Central memory CD8-positive, alpha-beta T cell (primary cell): ENCODE measurements at regions not wholly inside any gene's neighbourhood (a gene's known extent, or its start where the extent isn't known, plus 50 kb on each side); places are given as distances from the start of the nearest gene placed in this dataset.
A peak's percentile ranks its signal among the peaks of the same experiment; 100 is the strongest.

ENCODE experiments used
- ATAC-seq: fragments of 150-1000 bp; cut with Tn5 transposase; replicated peaks from 2 replicates; pipeline ENCODE4 v1.10.0; 2022; ENCODE audit warnings: mild to moderate bottlenecking, moderate FRiP score, moderate number of reproducible peaks; ENCODE audit not compliant: poor library complexity, severe bottlenecking; ENCODE audit errors: extremely low read depth
- DNase-seq, 2 donors: peaks; one replicate each; pipeline ENCODE4 v3.0.0; 2021; ENCODE audit warnings: low spot score in 2 of 2
- H3K27ac Mint-ChIP-seq: one replicate; pipeline ENCODE4 v1.8.0; 2022; ENCODE audit warnings: low read depth, mild to moderate bottlenecking, moderate library complexity, mixed read lengths
- H3K27me3 Mint-ChIP-seq: one replicate; pipeline ENCODE4 v1.8.0; 2022; ENCODE audit warnings: mixed read lengths
- H3K36me3 Mint-ChIP-seq: one replicate; pipeline ENCODE4 v1.8.0; 2022; ENCODE audit warnings: mild to moderate bottlenecking, moderate library complexity, mixed read lengths; ENCODE audit not compliant: insufficient read depth
- H3K4me1 Mint-ChIP-seq: one replicate; pipeline ENCODE4 v1.8.0; 2022; ENCODE audit warnings: mixed read lengths
- H3K4me3 Mint-ChIP-seq: one replicate; pipeline ENCODE4 v1.8.0; 2022; ENCODE audit warnings: mild to moderate bottlenecking, moderate library complexity, mixed read lengths
- H3K9me3 Mint-ChIP-seq: one replicate; pipeline ENCODE4 v1.8.0; 2022; ENCODE audit warnings: mixed read lengths

DNA sequence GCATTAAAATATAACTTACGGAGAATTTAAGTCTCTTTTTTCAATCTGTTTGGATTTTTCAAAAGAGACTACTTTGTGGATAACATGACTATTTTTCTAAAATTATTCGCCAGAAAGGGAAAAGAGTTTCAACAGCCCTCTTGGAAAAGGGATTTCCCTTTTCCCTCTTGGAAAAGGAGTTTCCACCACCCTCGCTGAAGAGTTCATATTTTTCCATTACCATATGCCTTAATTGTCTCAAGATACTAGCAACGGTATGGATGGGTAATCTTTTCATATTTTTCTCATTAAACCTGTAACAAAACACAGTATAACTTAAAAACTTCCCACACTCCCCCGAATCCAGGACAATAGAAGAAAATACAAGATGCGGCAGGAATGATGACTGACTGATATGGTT lies 66.1 kb upstream of the SPATA12 start:
- ATAC-seq (no peak), DNase-seq (no peak)
- Mint-ChIP-seq H3K4me1 (peaks cover 6% of the 10 kb centered on the region), H3K9me3 (peaks cover 6% of the 10 kb centered on the region), H3K27ac (no peak overlapping the region), H3K4me3 (no peak overlapping the region), H3K36me3 (peaks cover 20% of the 10 kb centered on the region), H3K27me3 (peaks cover 20% of the 10 kb centered on the region)

DNA sequence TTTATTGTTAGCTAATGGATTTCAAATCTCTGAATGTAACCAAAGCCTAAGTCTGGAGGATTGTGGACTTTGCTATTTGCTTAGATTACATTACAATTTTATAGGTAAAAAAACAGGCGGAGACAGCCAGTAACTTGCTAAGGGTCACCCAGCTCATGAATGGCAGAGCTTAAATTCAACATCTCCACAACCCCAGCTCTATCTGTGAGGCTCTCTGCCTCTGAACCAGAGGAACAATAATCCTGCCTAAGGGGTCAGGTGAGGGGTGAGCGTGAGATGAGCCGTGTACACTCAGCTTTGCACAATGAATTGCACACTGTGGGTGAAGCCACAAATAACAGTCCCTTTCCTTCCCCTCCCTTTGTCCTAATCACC lies 69.8 kb upstream of the SPATA12 start:
- DNase-seq (no peak), ATAC-seq (no peak)
- Mint-ChIP-seq H3K4me3 (no peak overlapping the region), H3K36me3 (peaks cover 14% of the 10 kb centered on the region), H3K27ac (no peak overlapping the region), H3K4me1 (peaks cover 13% of the 10 kb centered on the region), H3K27me3 (peaks cover 19% of the 10 kb centered on the region), H3K9me3 (peaks cover 5% of the 10 kb centered on the region)

DNA sequence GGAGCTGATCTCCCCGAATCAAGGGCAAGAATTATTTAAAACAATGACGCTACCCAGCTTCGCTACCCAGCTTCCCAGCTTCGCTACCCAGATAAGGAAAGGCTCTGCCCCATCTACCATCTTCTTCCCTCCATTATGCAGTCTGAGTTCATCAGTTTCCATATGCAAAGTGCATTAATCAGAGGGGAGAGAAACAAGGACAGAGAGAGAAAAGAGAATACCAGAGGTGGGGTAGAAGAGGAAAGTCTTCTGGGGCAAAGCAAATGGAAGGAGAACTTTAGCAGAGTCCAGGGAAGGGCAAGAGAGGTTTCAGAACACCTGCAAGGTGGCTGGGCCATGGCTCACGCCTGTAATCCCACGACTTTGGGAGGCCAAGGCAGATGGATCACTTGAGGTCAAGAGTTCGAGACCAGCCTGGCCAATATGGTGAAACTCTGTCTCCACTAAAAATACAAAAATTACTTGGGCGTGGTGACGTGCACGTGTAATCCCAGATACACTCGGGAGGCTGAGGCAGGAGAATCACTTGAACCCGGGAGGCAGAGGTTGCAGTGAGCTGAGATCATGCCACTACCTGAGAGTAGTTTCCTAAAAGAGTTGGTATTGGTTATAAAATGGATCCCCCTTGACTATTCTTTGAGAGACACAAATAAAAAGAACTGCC lies 70.4 kb upstream of the SPATA12 start:
- Mint-ChIP-seq H3K4me1 (peaks cover 9% of the 10 kb centered on the region), H3K9me3 (peaks cover under 1% of the 10 kb centered on the region), H3K27me3 (peaks cover 13% of the 10 kb centered on the region), H3K27ac (no peak overlapping the region), H3K4me3 (no peak overlapping the region), H3K36me3 (peaks cover 9% of the 10 kb centered on the region)
- DNase-seq (no peak), ATAC-seq (no peak)

DNA sequence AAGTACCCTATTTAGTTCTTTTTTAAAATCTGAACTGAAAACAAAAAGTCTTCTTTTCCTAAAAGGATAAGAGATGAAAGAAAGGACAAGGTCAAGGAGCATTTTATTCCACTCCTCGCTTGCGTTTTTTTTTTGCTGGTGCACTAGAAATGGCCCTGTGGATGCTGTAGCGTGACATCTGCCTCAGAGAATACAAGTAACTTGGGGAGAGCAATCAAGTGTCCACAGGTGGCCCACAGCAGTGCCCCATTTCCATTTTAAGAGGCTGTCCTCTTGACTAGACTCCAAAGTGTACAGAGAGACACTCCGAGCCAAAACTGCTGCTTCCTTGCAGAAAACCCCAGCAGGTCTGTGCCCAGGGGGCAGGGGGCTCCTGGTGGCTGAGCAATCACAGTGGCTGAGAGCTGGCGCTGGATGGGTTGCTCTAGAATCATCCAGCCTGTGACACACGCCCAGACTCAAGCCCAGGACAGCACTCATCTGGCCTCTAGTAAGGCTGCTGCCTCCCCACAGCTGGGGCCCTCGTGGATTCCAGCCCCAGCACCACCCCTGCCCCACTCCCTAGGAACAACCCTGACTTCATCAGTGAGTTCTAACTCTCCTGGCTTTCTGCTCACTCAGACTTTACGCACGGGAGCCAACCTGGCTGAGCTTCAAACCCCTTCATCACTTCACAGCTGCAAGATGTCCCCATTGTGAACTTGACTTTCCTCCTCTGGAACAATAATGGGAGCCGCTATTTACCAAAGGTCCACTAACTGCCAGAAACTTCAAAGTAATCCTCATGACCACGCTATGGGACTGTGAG lies 71.1 kb upstream of the SPATA12 start:
- Mint-ChIP-seq H3K27ac (no peak overlapping the region), H3K4me1 (peaks cover 8% of the 10 kb centered on the region), H3K9me3 (no peaks in the 10 kb centered on the region), H3K4me3 (no peak overlapping the region), H3K36me3 (peaks cover 6% of the 10 kb centered on the region), H3K27me3 (peaks cover 11% of the 10 kb centered on the region)
- DNase-seq (no peak), ATAC-seq (no peak)

DNA sequence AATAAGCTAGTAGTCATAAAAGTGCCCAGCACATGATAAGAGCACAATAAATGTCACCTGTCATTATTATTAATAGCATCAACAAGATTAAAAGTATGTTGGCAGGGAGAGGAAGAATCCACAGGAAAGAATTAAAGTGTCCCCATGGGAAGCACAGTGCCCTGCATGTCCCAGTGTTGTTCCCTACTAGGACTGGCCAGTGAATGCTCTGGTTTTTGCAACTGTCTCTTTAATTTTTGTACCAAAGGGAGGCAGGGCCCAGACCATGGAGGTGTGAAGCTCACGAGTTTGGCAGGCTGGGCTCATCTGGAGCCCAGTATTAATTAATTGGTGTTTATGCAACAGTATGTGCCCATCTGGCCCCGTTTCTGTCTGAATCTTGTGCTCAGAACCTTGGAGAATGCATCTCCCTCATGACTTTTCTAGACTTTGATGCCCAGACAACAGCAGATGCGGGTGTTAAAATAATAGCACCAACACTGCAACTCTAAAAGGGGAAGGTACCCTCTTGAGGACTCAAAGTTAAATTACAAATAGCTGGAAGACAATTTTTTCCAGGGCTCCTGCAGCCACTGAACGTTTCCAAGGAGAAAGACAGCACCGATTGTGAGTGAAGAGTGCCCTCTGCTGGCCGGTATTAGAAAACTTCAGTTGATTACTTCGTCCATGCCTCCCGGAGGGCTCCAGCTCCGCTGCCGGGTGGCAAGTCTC lies 71.9 kb upstream of the SPATA12 start:
- no peak overlapping the region for H3K4me3 Mint-ChIP-seq
- H3K27ac Mint-ChIP-seq = no peak overlapping the region

DNA sequence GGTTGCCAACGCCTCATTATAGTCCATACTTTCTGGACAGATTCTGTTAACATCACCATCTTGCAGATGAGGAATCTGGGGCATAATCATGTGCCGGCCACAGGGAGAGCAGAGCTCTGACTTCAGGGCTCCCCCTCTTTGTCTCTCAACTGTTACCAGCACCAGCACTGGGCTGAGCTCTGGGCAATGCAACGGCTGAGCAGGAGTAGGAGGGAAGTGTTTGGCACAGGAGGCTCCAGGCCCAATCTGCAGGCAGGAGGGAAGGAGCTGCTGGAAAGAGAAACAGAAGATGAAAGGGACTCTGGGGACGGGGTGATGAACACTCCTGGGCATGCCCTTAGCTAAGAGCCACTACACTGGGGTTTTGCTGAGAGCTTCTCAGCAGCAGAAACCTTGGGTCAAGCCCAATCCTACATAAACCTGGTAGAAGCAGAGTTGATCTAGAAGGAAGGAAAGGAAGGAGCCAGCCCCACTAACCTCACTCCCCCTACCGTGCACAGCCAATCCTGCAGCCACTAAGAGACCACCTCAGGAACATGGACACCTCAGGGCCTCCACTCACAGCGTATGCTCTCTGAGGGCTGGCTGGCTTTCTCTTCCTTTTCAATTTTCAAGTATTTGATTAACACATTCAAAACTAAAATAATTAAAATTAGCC lies 73.1 kb upstream of the SPATA12 start:
- no peaks in the 10 kb centered on the region for H3K9me3 Mint-ChIP-seq

More for the DNA sequence above, 71.9 kb upstream of the SPATA12 start:
- Mint-ChIP-seq H3K4me1 (peaks cover 8% of the 10 kb centered on the region), H3K36me3 (peaks cover 3% of the 10 kb centered on the region), H3K27me3 (peaks cover 11% of the 10 kb centered on the region), H3K9me3 (no peaks in the 10 kb centered on the region)
- ATAC-seq (peak; percentile 32), DNase-seq (peak; percentile 41 to 67)

DNA sequence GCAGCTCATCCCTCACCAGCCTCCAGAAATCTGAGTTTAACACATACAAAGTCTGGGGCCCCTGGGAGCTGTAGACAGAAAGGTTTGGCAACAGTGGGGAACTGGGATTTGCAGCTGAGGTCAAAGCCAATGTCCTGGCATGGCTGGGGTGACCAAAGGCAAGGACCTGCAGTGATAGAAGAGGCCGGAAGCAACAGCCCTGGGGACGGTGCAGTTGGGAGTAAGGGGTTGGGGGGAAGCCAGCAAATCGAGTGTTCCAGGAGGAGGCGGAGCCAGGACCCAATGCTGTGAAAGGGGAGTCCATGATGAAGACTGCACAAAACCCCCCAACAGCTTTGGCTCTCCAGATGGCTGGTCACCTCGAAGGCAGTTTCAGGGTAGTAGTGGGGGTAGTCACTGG lies 74.1 kb upstream of the SPATA12 start:
- ATAC-seq = no peak

More for the DNA sequence above, 73.1 kb upstream of the SPATA12 start:
- H3K4me1 Mint-ChIP-seq = peaks cover 8% of the 10 kb centered on the region
- H3K27ac Mint-ChIP-seq = no peak overlapping the region
- H3K4me3 Mint-ChIP-seq = no peak overlapping the region
- DNase-seq (no peak), ATAC-seq (no peak)
- H3K36me3 Mint-ChIP-seq = peaks cover 3% of the 10 kb centered on the region
- peaks cover 11% of the 10 kb centered on the region for H3K27me3 Mint-ChIP-seq

DNA sequence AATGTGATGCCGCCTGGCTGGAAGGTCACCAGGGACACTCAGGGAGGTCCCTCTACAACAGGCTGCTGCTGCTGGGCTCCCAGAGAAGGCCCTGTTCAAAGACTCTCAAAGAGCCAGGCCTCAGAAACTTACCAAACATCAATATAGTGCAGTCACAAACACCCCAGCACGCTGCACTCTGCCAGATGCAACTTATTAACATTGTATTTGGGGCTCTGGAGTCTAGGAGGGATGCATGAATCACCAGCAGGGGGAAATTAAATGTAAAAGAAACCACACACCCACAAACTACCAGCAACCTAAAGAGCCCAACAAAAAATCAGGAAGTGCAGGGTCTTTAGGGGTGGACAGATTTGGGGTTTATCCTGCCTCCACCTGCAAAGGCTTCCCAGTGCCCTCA lies 74.6 kb upstream of the SPATA12 start:
- DNase-seq = no peak
- Mint-ChIP-seq H3K9me3 (no peaks in the 10 kb centered on the region), H3K4me1 (peaks cover 8% of the 10 kb centered on the region), H3K36me3 (peaks cover 3% of the 10 kb centered on the region), H3K27me3 (peaks cover 11% of the 10 kb centered on the region), H3K4me3 (no peak overlapping the region), H3K27ac (peak overlapping the region; percentile 78)
- ATAC-seq = no peak

More for the DNA sequence above, 74.1 kb upstream of the SPATA12 start:
- peaks cover 11% of the 10 kb centered on the region for H3K27me3 Mint-ChIP-seq
- no peak overlapping the region for H3K4me3 Mint-ChIP-seq
- no peaks in the 10 kb centered on the region for H3K9me3 Mint-ChIP-seq
- H3K4me1 Mint-ChIP-seq = peaks cover 8% of the 10 kb centered on the region
- DNase-seq = no peak
- H3K27ac Mint-ChIP-seq = peak overlapping the region; percentile 78
- peaks cover 3% of the 10 kb centered on the region for H3K36me3 Mint-ChIP-seq

DNA sequence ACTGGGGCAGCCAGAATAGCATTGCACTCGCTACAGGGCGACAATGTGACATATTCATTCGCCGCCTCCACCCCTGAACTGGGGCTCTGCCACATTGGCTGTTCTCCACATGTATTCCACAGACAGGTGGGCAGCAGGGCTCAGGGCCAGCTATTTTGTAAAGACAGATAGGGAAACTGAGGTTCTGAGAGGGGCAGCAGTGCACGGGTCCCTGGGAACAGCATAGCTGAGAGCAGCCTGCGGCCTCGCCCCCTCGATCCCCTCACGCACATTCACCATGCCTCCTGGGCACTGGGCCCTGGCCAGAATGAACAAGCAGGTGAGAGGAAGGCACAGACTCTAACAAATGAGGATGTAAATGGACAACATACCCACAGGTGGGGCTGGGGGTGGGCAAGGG lies 75.0 kb upstream of the SPATA12 start:
- Mint-ChIP-seq H3K27me3 (peaks cover 11% of the 10 kb centered on the region), H3K4me1 (peaks cover 8% of the 10 kb centered on the region), H3K36me3 (peaks cover 3% of the 10 kb centered on the region), H3K27ac (no peak overlapping the region), H3K9me3 (no peaks in the 10 kb centered on the region), H3K4me3 (no peak overlapping the region)
- ATAC-seq = no peak
- DNase-seq = no peak

DNA sequence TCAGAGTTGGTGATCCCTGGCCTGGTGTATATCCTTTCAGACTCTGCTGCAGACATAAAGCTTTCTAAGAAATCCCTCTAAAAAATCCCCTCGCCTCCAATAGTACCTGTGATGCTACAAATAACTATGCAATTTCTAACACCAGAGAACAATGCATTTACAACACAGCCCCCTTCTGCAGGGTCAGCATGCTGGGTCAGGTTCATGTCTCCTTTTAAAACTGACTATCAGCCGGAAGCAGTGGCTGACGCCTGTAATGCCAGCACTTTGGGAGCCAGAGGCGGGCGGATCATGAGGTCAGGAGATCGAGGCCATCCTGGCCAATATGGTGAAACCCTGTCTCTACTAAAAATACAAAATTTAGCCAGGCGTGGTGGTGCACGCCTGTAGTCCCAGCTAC lies 77.0 kb upstream of the SPATA12 start:
- peaks cover 4% of the 10 kb centered on the region for H3K36me3 Mint-ChIP-seq
- H3K9me3 Mint-ChIP-seq = no peaks in the 10 kb centered on the region
- ATAC-seq = no peak
- no peak overlapping the region for H3K4me3 Mint-ChIP-seq
- peaks cover 8% of the 10 kb centered on the region for H3K4me1 Mint-ChIP-seq
- no peak for DNase-seq
- H3K27ac Mint-ChIP-seq = no peak overlapping the region
- no peaks in the 10 kb centered on the region for H3K27me3 Mint-ChIP-seq

DNA sequence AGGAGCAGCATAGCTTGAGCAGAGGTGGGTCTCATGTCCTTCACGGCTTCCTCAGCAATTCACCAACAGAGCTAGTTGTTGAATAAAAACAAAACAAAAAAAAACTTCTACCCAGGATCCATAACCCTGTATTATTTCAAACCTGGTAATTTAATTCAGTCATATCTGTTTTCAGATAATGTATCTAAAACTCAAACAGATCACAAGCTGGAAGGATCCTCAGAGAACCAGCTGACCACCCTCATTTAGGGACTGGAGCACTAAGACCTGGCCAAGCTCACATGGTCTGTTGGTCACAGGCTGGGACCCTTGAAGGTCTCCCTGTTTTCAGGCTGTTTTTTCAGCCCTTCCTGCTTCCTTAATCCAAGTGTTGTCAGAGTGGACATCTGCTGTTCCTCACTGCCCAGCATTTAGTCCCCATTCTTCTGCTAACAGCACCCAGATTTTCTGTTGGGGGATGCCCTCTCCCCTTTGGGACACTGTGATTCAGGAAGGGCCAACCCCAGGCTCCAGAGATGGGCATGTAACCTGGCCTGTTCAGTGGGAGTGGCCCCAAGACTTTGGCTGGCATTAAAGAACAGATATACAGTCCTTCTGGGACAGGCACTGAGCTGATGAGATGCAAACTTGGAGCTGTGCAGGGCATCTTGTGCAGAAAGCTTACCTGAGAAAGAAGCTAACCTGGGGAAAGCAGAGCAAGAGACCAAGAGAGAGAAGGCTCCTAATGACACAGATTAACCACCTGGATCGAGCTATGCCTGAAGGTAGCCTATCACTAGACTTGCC lies 78.8 kb upstream of the SPATA12 start:
- H3K4me3 Mint-ChIP-seq = no peak overlapping the region
- ATAC-seq (no peak), DNase-seq (no peak)
- H3K27me3 Mint-ChIP-seq = no peaks in the 10 kb centered on the region
- no peaks in the 10 kb centered on the region for H3K9me3 Mint-ChIP-seq
- no peak overlapping the region for H3K27ac Mint-ChIP-seq
- peaks cover 8% of the 10 kb centered on the region for H3K4me1 Mint-ChIP-seq
- H3K36me3 Mint-ChIP-seq = peaks cover 4% of the 10 kb centered on the region
